ENCODE measurements at regions not wholly inside any gene's neighbourhood (a gene's known extent, or its start where the extent isn't known, plus 50 kb on each side); places are given as distances from the start of the nearest gene placed in this dataset.

DNA sequence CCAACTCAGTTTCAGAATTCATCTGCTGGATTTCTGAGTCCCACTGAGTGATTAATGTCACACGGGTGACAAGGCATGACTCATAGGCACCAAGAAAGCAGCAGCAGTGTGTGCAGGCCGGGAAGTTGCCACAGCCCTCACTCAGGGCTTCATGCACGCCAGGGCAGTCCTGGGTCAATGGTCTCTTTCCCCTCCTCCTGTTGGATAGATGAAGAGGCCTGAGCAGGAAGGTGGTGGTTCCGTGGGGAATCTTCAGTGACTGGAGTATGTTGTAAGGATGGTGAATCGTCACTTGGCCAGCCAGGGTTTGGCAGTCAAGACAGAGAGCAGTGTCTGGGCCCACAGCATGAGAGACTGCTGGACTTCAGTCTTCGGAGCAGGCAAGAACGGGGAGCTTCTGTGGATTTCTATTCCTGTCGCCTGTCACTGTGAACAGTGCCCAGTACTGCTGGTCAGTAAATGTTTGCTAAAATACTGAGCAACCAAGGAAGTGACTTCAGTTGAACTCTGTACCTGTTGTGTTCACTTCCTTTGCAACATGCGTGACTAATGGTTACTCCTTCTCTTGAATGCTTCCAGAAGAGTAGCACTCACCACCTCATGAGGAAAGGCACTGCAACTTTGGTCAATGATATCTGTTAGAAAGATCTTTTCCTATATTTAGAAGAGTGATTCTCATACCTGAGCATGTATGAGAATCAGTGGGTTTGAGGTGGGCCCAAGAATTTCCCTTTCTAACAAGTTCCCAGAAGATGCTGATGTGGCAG is 62.0 kb upstream of the CD93 start:
- TF ChIP-seq, protein P1, sequence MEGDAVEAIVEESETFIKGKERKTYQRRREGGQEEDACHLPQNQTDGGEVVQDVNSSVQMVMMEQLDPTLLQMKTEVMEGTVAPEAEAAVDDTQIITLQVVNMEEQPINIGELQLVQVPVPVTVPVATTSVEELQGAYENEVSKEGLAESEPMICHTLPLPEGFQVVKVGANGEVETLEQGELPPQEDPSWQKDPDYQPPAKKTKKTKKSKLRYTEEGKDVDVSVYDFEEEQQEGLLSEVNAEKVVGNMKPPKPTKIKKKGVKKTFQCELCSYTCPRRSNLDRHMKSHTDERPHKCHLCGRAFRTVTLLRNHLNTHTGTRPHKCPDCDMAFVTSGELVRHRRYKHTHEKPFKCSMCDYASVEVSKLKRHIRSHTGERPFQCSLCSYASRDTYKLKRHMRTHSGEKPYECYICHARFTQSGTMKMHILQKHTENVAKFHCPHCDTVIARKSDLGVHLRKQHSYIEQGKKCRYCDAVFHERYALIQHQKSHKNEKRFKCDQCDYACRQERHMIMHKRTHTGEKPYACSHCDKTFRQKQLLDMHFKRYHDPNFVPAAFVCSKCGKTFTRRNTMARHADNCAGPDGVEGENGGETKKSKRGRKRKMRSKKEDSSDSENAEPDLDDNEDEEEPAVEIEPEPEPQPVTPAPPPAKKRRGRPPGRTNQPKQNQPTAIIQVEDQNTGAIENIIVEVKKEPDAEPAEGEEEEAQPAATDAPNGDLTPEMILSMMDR (IDR thresholded peaks at IDR 0.05; ENCODE audit: insufficient read depth, low read depth, low read length): no peak
- no peak for TF ChIP-seq EZH2 (IDR thresholded peaks at IDR 0.05; ENCODE audit: insufficient read depth, low read length)
- peak overlapping the region; percentile 81 for H3K27ac ChIP-seq (ENCODE audit: low read depth, low read length)
- H3K27ac Mint-ChIP-seq (ENCODE audit: unreplicated experiment): peak overlapping the region; percentile 15
- DNase-seq (ENCODE audit: low read depth) (peak; percentile 77), FAIRE-seq (no peak)
- H3K36me3 ChIP-seq (ENCODE audit: insufficient read depth, low read length): no peaks in the 10 kb centered on the region
- H3K27me3 Mint-ChIP-seq (ENCODE audit: low read depth, unreplicated experiment): no peaks in the 10 kb centered on the region
- H3K9ac ChIP-seq (ENCODE audit: low read length): peak overlapping the region; percentile 48
- H3K9me3 Mint-ChIP-seq (ENCODE audit: unreplicated experiment): no peaks in the 10 kb centered on the region
- no peaks in the 10 kb centered on the region for H3K36me3 Mint-ChIP-seq (ENCODE audit: low read depth, unreplicated experiment)
- H4K20me1 ChIP-seq (ENCODE audit: insufficient read depth, low read length): no peaks in the 10 kb centered on the region
- peak overlapping the region; percentile 68 for H3K4me2 ChIP-seq (ENCODE audit: low read length)
- H3K27me3 ChIP-seq (ENCODE audit: insufficient read depth, low read length): no peaks in the 10 kb centered on the region
- H3K79me2 ChIP-seq (ENCODE audit: insufficient read depth, low read length): no peaks in the 10 kb centered on the region
- H3K4me3 Mint-ChIP-seq (ENCODE audit: unreplicated experiment): no peak overlapping the region
- H3K4me1 Mint-ChIP-seq (ENCODE audit: low read depth, unreplicated experiment): peaks cover 27% of the 10 kb centered on the region
- no peaks in the 10 kb centered on the region for H3K9me3 ChIP-seq (ENCODE audit: insufficient read depth, low read depth, low read length)
- no peak overlapping the region for H3K4me3 ChIP-seq (ENCODE audit: insufficient read depth, low read depth, low read length)
- H3K4me1 ChIP-seq (ENCODE audit: insufficient read depth, low read length): peaks cover 64% of the 10 kb centered on the region
- H2AFZ ChIP-seq (ENCODE audit: low read depth, low read length): peak overlapping the region; percentile 26

DNA sequence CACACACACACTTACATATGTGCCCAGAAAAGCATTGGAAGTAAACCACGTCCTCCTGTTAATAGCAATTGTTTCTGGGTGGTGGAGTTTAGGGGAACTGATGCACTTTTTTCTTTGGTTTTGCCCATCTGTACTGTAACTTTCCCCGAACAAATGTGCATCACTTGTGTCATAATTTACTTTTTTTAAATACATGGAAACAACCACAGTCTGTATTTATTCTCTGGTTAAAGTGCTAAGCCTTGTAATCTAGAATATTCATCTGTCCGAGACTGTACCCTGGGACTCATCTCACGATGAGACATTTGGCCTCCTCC is 61.5 kb upstream of the CD93 start:
- H3K27me3 Mint-ChIP-seq (ENCODE audit: low read depth, unreplicated experiment): no peaks in the 10 kb centered on the region
- no peak overlapping the region for H3K4me3 Mint-ChIP-seq (ENCODE audit: unreplicated experiment)
- no peak overlapping the region for H3K4me3 ChIP-seq (ENCODE audit: insufficient read depth, low read depth, low read length)
- DNase-seq (ENCODE audit: low read depth) (no peak), FAIRE-seq (peak; percentile 20)
- H3K4me1 ChIP-seq (ENCODE audit: insufficient read depth, low read length): peaks cover 69% of the 10 kb centered on the region
- no peaks in the 10 kb centered on the region for H3K27me3 ChIP-seq (ENCODE audit: insufficient read depth, low read length)
- H3K9ac ChIP-seq (ENCODE audit: low read length): peak overlapping the region; percentile 48
- no peaks in the 10 kb centered on the region for H3K36me3 ChIP-seq (ENCODE audit: insufficient read depth, low read length)
- no peaks in the 10 kb centered on the region for H4K20me1 ChIP-seq (ENCODE audit: insufficient read depth, low read length)
- H3K4me2 ChIP-seq (ENCODE audit: low read length): peak overlapping the region; percentile 68
- peak overlapping the region; percentile 81 for H3K27ac ChIP-seq (ENCODE audit: low read depth, low read length)
- TF ChIP-seq, protein P1 (IDR thresholded peaks at IDR 0.05; ENCODE audit: insufficient read depth, low read depth, low read length): no peak
- no peak for TF ChIP-seq EZH2 (IDR thresholded peaks at IDR 0.05; ENCODE audit: insufficient read depth, low read length)
- H2AFZ ChIP-seq (ENCODE audit: low read depth, low read length): peak overlapping the region; percentile 26
- no peaks in the 10 kb centered on the region for H3K79me2 ChIP-seq (ENCODE audit: insufficient read depth, low read length)
- H3K9me3 ChIP-seq (ENCODE audit: insufficient read depth, low read depth, low read length): no peaks in the 10 kb centered on the region
- no peaks in the 10 kb centered on the region for H3K9me3 Mint-ChIP-seq (ENCODE audit: unreplicated experiment)
- no peaks in the 10 kb centered on the region for H3K36me3 Mint-ChIP-seq (ENCODE audit: low read depth, unreplicated experiment)
- H3K4me1 Mint-ChIP-seq (ENCODE audit: low read depth, unreplicated experiment): peaks cover 32% of the 10 kb centered on the region
- H3K27ac Mint-ChIP-seq (ENCODE audit: unreplicated experiment): peak overlapping the region; percentile 15
